Heart right ventricle (tissue), 16 donors: ENCODE measurements at regions not wholly inside any gene's neighbourhood (a gene's known extent, or its start where the extent isn't known, plus 50 kb on each side); places are given as distances from the start of the nearest gene placed in this dataset.
"Not testable (repeated sequence)": the region's sequence is repeated elsewhere in the genome, so short reads cannot be mapped to it uniquely, and the experiment has no call there.

ENCODE experiments used
- ATAC-seq, 8 donors: fragments of 200-7000 bp; cut with Tn5 transposase; one replicate each; pipeline ENCODE4 v1.9.1; 2020; ENCODE audit warnings: mild to moderate bottlenecking in 8 of 8, moderate library complexity in 8 of 8, moderate number of reproducible peaks in 1 of 8
- DNase-seq, 2 donors: peaks; one replicate each; pipeline ENCODE4 v3.0.0-alpha.2; 2020
- H3K27ac ChIP-seq, 10 donors: fragments of 200-600 bp; sonication (generic) in 2 of 10; one replicate each; pipeline versions ENCODE4 v1.5.0 to v1.8.0; 2020 to 2022; ENCODE audit warnings: mild to moderate bottlenecking in 3 of 10
- H3K27me3 ChIP-seq, 7 donors: fragments of 200-600 bp; one replicate each; pipeline ENCODE4 v1.8.0; 2021 to 2022; ENCODE audit warnings: mild to moderate bottlenecking in 2 of 7
- H3K36me3 ChIP-seq, 9 donors: fragments of 200-600 bp; sonication (generic) in 1 of 9; one replicate each; pipeline versions ENCODE4 v1.5.0 to v1.8.0; 2020 to 2022; ENCODE audit warnings: mild to moderate bottlenecking in 2 of 9
- H3K4me1 ChIP-seq, 9 donors: fragments of 200-600 bp; sonication (generic) in 1 of 9; one replicate each; pipeline versions ENCODE4 v1.5.0 to v1.8.0; 2020 to 2022; ENCODE audit warnings: mild to moderate bottlenecking in 4 of 9
- H3K4me3 ChIP-seq, 10 donors: fragments of 200-600 bp; sonication (generic) in 2 of 10; one replicate each; pipeline versions ENCODE4 v1.5.0 to v1.8.0; 2020 to 2022; ENCODE audit warnings: mild to moderate bottlenecking in 7 of 10, moderate library complexity in 2 of 10
- H3K9me3 ChIP-seq, 11 donors: fragments of 200-600 bp in 10 of 11; sonication (generic) in 2 of 11; one replicate each; pipeline versions ENCODE4 v1.5.0 to v1.8.0; 2013 to 2022; ENCODE audit warnings: mild to moderate bottlenecking in 2 of 11, control low read depth in 1 of 11, moderate library complexity in 1 of 11
- CTCF ChIP-seq, 9 donors: fragments of 200-600 bp; sonication (generic) in 2 of 9; IDR thresholded peaks; one replicate each; pipeline versions ENCODE4 v1.5.0 to v1.8.0; 2021 to 2022; ENCODE audit warnings: antibody characterized with exemption in 9 of 9, mild to moderate bottlenecking in 5 of 9, moderate library complexity in 1 of 9
- WGBS, 2 donors: extraction: QIAGEN DNeasy Blood & Tissue Kit; methylation state at CpG; one replicate each; pipeline ENCODE4 v1.1.7; 2013; ENCODE audit warnings: inconsistent platforms in 1 of 2; 5-methylcytosine and 5-hydroxymethylcytosine counted together
- intact Hi-C, 10 donors: fragments of 100-400 bp; cut with DNase I; formaldehyde crosslinking; loops; one replicate each; pipeline versions ENCODE4 v1.11.1 to v1.14.2; 2022
- donor health status: Arrhythmogenic right ventricular cardiomyopathy.
- donor health status: ischemic (EF 13 %, LVEDD 7.1; RV severe dilation, severe dysfunction).
- donor health status: healthy with polysubstance abuse.
- donor health status: DM: no; HTN: yes; CAD: no.
- donor health status: DM: no; HTN: no; CAD: no.
- donor health status: ischemic (EF 25% LVEDD 6.9; RV normal size, moderate dysfunction).
- donor health status: ischemic (EF 25% LVEDD 5.7; RV mildly dilated, moderate dysfunction).
- donor health status: healthy.
- donor health status: DM: yes; HTN: yes; CAD: no.
- donor health status: Ischemic cardiomyopathy.
- donor health status: ischemic (EF 35%, LVEDD 5.7; RV mildly dilated, moderate dysfunction).
- donor health status: nonischemic (EF 11% LVEDD 7.7; RV severe dilation, severe dysfunction).
- donor health status: DM: yes; HTN: yes; CAD: no.
- donor health status: PGD.
- donor health status: ischemic (EF 29% LVEDD 5.4; RV normal size, mild dysfunction).
- donor health status: nonischemic (EF 23%, LVEDD 6.1; RV moderate dilation, normal function).

GRCh38 chr22:33984656-33985285 lies 64.5 kb upstream of the LARGE1 start:
- 50 to 60% methylated on average over 8 of the region's 8 CpGs for WGBS, 2 donors
- Histone ChIP-seq H3K4me3 (no peak overlapping the region), H3K4me1 (no peaks in the 10 kb centered on the region), H3K27ac (no peak overlapping the region), H3K27me3 (peaks cover 0 to 18% (median 0%) of the 10 kb centered on the region in 7 donors), H3K36me3 (no peaks in the 10 kb centered on the region), H3K9me3 (no peaks in the 10 kb centered on the region)
- no peak for ATAC-seq
- intact Hi-C loops = no loop called here
- DNase-seq = no peak
- TF ChIP-seq CTCF (IDR thresholded peaks at IDR 0.05) = no peak

- Histone ChIP-seq H3K4me1 (no peaks in the 10 kb centered on the region), H3K4me3 (no peak overlapping the region), H3K27me3 (peaks cover 0 to 16% (median 0%) of the 10 kb centered on the region in 7 donors), H3K36me3 (no peaks in the 10 kb centered on the region), H3K9me3 (no peaks in the 10 kb centered on the region), H3K27ac (no peak overlapping the region)
- no peak for DNase-seq
- WGBS, 2 donors = 78 to 80% methylated on average over 4 of the region's 4 CpGs
- intact Hi-C loops = no loop called here
- ATAC-seq = no peak
- TF ChIP-seq CTCF (IDR thresholded peaks at IDR 0.05) = no peak
These were observed 65.2 kb upstream of the LARGE1 start for GRCh38 chr22:33985506-33985905.

GRCh38 chr22:33986167-33986771 lies 66.0 kb upstream of the LARGE1 start:
- no peak overlapping the region for H3K4me3 ChIP-seq
- TF ChIP-seq CTCF (IDR thresholded peaks at IDR 0.05) = no peak
- H3K9me3 ChIP-seq = no peaks in the 10 kb centered on the region
- intact Hi-C loops = no loop called here
- ATAC-seq (no peak), DNase-seq (no peak)
- H3K4me1 ChIP-seq = no peaks in the 10 kb centered on the region
- 78 to 80% methylated on average over 6 of the region's 6 CpGs for WGBS, 2 donors
- no peak overlapping the region for H3K27ac ChIP-seq
- H3K27me3 ChIP-seq = peaks cover 0 to 22% (median 0%) of the 10 kb centered on the region in 7 donors
- H3K36me3 ChIP-seq = no peaks in the 10 kb centered on the region

- DNase-seq (no peak), ATAC-seq (no peak)
- no peaks in the 10 kb centered on the region for H3K4me1 ChIP-seq
- no peaks in the 10 kb centered on the region for H3K36me3 ChIP-seq
- H3K27me3 ChIP-seq = peaks cover 0 to 17% (median 0%) of the 10 kb centered on the region in 7 donors
- intact Hi-C loops = no loop called here
- no peak overlapping the region for H3K4me3 ChIP-seq
- WGBS, 2 donors = 43 to 51% methylated on average over 5 of the region's 5 CpGs
- H3K9me3 ChIP-seq = no peaks in the 10 kb centered on the region
- TF ChIP-seq CTCF (IDR thresholded peaks at IDR 0.05) = no peak
- H3K27ac ChIP-seq = no peak overlapping the region
These were observed 66.7 kb upstream of the LARGE1 start for GRCh38 chr22:33986954-33987353.

GRCh38 chr22:33989263-33989662 lies 69.0 kb upstream of the LARGE1 start:
- ATAC-seq, H3K36me3 ChIP-seq, H3K9me3 ChIP-seq, H3K4me1 ChIP-seq, DNase-seq, H3K27ac ChIP-seq, intact Hi-C loops, H3K4me3 ChIP-seq: not testable (repeated sequence)
- WGBS, 2 donors = 96 to 97% methylated on average over 7 of the region's 7 CpGs
- H3K27me3 ChIP-seq = peaks cover 0 to 30% (median 4%) of the 10 kb centered on the region in 7 donors
